Chondrocyte (in vitro differentiated cells): ENCODE measurements at regions not wholly inside any gene's neighbourhood (a gene's known extent, or its start where the extent isn't known, plus 50 kb on each side); places are given as distances from the start of the nearest gene placed in this dataset.

Experiments
- DNase-seq: peaks from one replicate; pipeline ENCODE4 v3.0.0; 2021; ENCODE audit warnings: mixed read lengths, low spot score
- H3K27ac Mint-ChIP-seq: one replicate; pipeline ENCODE4 v1.8.0; 2021; ENCODE audit warnings: mild to moderate bottlenecking, moderate library complexity, mixed read lengths; ENCODE audit not compliant: unreplicated experiment
- H3K27me3 Mint-ChIP-seq: 2 replicates; pipeline ENCODE4 v1.8.0; 2021; ENCODE audit warnings: low read depth, mixed read lengths
- H3K36me3 Mint-ChIP-seq: 2 replicates; pipeline ENCODE4 v1.8.0; 2021; ENCODE audit warnings: low read depth, mixed read lengths
- H3K4me1 Mint-ChIP-seq: 2 replicates; pipeline ENCODE4 v1.8.0; 2021; ENCODE audit warnings: low read depth, mild to moderate bottlenecking, mixed read lengths
- H3K4me3 Mint-ChIP-seq: one replicate; pipeline ENCODE4 v1.8.0; 2021; ENCODE audit warnings: mild to moderate bottlenecking, moderate library complexity, mixed read lengths; ENCODE audit not compliant: unreplicated experiment
- H3K9me3 Mint-ChIP-seq: 2 replicates; pipeline ENCODE4 v1.8.0; 2021; ENCODE audit warnings: low read depth, mixed read lengths
- TF ChIP-seq, protein P1 (sequence below): fragments of 200-600 bp; sonication (generic); IDR thresholded peaks from 2 replicates; pipeline ENCODE4 v1.5.0; 2021; ENCODE audit warnings: antibody characterized with exemption, mild to moderate bottlenecking, moderate library complexity

DNA sequence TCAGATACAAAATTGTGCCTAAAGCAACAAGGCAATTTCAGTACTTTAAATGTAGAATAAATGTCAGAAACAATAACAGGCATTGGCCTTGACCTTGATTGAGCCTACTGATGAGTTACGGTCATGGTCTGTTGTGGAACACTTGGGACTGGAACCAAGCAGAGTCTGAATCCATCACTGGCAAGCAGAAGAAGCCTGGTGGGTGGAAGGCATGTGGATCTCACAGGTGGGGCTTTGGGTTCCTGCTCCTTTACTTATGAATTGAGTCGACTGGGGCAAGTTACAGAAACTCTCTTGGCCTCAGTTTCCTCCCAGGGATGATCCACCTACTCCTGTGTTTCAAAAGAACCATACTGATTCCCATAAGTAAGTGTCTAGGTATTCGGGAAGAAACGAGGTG, 102.3 kb downstream of the KCNF1 start:
- Mint-ChIP-seq H3K27me3 (peaks cover 11% of the 10 kb centered on the region), H3K4me3 (no peak overlapping the region), H3K36me3 (peaks cover 3% of the 10 kb centered on the region), H3K4me1 (no peaks in the 10 kb centered on the region), H3K9me3 (peaks cover 21% of the 10 kb centered on the region), H3K27ac (no peak overlapping the region)
- no peak for DNase-seq
- TF ChIP-seq, protein P1, sequence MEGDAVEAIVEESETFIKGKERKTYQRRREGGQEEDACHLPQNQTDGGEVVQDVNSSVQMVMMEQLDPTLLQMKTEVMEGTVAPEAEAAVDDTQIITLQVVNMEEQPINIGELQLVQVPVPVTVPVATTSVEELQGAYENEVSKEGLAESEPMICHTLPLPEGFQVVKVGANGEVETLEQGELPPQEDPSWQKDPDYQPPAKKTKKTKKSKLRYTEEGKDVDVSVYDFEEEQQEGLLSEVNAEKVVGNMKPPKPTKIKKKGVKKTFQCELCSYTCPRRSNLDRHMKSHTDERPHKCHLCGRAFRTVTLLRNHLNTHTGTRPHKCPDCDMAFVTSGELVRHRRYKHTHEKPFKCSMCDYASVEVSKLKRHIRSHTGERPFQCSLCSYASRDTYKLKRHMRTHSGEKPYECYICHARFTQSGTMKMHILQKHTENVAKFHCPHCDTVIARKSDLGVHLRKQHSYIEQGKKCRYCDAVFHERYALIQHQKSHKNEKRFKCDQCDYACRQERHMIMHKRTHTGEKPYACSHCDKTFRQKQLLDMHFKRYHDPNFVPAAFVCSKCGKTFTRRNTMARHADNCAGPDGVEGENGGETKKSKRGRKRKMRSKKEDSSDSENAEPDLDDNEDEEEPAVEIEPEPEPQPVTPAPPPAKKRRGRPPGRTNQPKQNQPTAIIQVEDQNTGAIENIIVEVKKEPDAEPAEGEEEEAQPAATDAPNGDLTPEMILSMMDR, result no peak

DNA sequence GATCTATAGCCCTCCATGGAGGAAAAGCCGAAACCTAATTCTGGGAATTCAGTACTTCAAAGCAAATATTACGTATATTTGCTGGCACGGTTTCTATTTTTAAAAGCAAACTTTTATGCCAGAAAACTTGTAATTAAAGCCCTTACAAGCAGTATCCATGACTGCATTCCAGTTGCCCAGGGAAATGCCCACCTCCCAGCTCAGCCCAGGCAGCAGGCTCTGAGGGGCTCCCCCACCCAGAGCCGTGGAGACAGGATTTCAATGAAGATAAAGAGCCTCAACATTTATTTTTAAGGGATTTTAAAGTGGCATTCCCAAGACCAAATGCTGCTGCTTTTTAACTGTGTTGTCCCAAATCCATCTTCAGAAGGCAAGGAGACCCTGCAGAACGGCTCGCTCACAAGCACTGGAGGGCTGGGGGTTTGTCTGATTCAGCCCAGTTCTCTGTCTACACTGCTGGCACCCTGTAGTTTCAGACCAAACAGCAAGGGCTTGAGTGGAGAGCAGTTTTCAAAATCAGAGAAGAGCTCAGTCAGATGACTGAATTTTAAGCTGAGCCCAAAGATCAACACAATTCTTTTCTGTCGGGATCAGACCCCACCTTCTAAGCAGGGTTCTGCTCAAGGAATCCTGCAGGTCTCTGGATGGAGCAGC, 105.1 kb downstream of the KCNF1 start:
- H3K27me3 Mint-ChIP-seq, result peaks cover 11% of the 10 kb centered on the region
- TF ChIP-seq, protein P1, result no peak
- peaks cover 5% of the 10 kb centered on the region for H3K9me3 Mint-ChIP-seq
- no peaks in the 10 kb centered on the region for H3K4me1 Mint-ChIP-seq
- DNase-seq, result no peak
- H3K36me3 Mint-ChIP-seq, result peaks cover 1% of the 10 kb centered on the region
- no peak overlapping the region for H3K4me3 Mint-ChIP-seq
- no peak overlapping the region for H3K27ac Mint-ChIP-seq

DNA sequence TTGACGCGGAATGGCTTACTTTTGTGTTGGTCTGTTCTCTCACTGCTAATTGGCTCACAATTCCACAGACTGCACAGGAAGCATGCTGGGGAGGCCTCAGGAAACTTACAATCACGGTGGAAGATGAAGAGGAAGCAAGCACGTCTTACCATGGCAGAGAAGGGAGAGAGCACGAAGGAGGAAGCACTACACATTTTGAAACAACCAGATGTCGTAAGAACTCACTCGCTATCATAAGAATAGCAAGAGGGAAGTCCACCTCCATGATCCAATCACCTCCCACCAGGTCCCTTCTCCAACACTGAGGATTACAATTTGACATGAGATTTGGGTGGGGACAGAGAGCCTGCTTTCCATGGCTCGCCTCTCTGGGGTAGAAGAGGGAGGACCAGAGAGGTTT, 106.2 kb downstream of the KCNF1 start:
- Mint-ChIP-seq H3K27ac (no peak overlapping the region), H3K36me3 (no peaks in the 10 kb centered on the region), H3K4me1 (no peaks in the 10 kb centered on the region), H3K27me3 (peaks cover 11% of the 10 kb centered on the region), H3K4me3 (no peak overlapping the region), H3K9me3 (peaks cover 5% of the 10 kb centered on the region)
- TF ChIP-seq, protein P1, result no peak
- DNase-seq, result no peak

DNA sequence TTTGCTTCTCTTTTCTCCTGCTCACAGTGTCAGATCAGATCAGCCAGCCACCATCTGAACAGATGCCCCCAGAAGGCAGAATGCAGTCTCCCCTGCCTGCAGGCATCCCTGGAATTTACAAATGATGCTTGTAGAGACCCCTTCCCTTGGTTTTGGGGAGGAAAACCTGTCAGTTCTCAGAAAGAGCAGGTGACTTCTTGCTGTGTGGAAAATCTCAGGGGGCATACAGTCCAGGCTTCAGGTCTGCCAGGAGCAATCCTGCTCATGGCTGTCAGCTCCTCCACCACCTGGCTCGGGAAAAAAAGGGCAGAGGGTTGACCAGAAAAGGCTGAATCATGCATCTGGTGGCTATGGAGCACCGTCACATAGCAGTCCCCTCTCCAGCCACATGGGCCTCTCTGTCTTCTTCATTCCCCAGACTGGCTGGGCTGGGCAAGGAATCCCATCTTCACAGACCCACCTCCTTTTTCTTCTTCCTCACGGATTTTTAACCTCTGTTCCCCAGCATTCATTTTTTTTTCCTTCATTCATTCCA, 107.0 kb downstream of the KCNF1 start:
- no peak for DNase-seq
- H3K27ac Mint-ChIP-seq, result no peak overlapping the region
- no peak overlapping the region for H3K4me3 Mint-ChIP-seq
- H3K9me3 Mint-ChIP-seq, result no peaks in the 10 kb centered on the region
- no peaks in the 10 kb centered on the region for H3K36me3 Mint-ChIP-seq
- TF ChIP-seq, protein P1, result no peak
- no peaks in the 10 kb centered on the region for H3K4me1 Mint-ChIP-seq
- H3K27me3 Mint-ChIP-seq, result peaks cover 10% of the 10 kb centered on the region

DNA sequence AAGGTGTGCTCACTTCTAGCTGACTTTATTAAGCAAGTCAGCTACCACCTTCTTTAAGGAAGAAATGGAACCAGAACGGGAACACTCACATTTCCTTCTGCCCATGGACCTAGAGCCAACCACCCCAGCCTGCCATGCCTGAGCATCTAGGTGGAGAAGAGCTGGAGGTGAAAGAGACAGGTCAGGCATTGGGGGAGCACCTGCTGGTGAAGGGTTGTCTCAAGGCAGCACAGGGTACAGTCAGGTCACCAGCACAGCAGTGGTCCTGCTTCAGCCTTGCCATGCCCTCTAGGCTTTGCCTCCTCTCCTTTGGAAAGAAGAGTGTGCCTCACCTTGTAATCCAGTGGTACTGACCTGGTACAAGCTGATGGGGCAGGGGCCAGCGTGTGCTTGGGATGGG, 107.9 kb downstream of the KCNF1 start:
- H3K9me3 Mint-ChIP-seq, result no peaks in the 10 kb centered on the region
- peaks cover 9% of the 10 kb centered on the region for H3K27me3 Mint-ChIP-seq
- H3K4me1 Mint-ChIP-seq, result no peaks in the 10 kb centered on the region
- TF ChIP-seq, protein P1, result no peak
- H3K36me3 Mint-ChIP-seq, result no peaks in the 10 kb centered on the region
- no peak overlapping the region for H3K4me3 Mint-ChIP-seq
- DNase-seq, result no peak
- H3K27ac Mint-ChIP-seq, result no peak overlapping the region
